ENCODE measurements at regions not wholly inside any gene's neighbourhood (a gene's known extent, or its start where the extent isn't known, plus 50 kb on each side); places are given as distances from the start of the nearest gene placed in this dataset.

GRCh38 chr5:145667742-145668141 lies 167.4 kb downstream of the PRELID2 start (continued):
- TF ChIP-seq, protein P1, sequence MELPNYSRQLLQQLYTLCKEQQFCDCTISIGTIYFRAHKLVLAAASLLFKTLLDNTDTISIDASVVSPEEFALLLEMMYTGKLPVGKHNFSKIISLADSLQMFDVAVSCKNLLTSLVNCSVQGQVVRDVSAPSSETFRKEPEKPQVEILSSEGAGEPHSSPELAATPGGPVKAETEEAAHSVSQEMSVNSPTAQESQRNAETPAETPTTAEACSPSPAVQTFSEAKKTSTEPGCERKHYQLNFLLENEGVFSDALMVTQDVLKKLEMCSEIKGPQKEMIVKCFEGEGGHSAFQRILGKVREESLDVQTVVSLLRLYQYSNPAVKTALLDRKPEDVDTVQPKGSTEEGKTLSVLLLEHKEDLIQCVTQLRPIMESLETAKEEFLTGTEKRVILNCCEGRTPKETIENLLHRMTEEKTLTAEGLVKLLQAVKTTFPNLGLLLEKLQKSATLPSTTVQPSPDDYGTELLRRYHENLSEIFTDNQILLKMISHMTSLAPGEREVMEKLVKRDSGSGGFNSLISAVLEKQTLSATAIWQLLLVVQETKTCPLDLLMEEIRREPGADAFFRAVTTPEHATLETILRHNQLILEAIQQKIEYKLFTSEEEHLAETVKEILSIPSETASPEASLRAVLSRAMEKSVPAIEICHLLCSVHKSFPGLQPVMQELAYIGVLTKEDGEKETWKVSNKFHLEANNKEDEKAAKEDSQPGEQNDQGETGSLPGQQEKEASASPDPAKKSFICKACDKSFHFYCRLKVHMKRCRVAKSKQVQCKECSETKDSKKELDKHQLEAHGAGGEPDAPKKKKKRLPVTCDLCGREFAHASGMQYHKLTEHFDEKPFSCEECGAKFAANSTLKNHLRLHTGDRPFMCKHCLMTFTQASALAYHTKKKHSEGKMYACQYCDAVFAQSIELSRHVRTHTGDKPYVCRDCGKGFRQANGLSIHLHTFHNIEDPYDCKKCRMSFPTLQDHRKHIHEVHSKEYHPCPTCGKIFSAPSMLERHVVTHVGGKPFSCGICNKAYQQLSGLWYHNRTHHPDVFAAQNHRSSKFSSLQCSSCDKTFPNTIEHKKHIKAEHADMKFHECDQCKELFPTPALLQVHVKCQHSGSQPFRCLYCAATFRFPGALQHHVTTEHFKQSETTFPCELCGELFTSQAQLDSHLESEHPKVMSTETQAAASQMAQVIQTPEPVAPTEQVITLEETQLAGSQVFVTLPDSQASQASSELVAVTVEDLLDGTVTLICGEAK (IDR thresholded peaks at IDR 0.05) = no peak
- TF ChIP-seq, protein P1 (CRISPR knock-in tag; IDR thresholded peaks at IDR 0.05) = no peak

DNA sequence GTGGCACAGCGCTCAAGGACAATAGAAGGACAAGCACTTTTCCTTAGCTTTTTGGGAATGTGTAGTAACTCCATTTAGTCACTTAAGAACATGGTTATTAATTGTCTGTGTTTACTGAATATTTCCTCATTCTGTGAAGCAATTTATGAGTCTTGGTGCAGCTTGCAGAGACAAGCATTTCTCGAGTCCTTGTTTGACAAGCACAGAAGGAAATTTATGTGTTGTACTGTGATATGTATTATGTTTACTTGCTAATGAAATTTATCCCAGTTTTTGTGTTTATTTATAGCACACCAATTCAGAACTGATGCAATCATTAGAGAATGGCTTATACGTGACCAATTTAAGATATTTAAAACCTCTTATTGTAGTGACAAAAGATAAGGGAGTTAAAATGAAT lies 168.6 kb downstream of the PRELID2 start:
- H3K4me3 ChIP-seq = no peak overlapping the region
- H3K4me1 ChIP-seq (replicated peaks in 1 of 2; ENCODE audit: control insufficient read depth in 2 of 2, insufficient read depth in 2 of 2, low read length in 2 of 2) = no peaks in the 10 kb centered on the region
- WGBS (ENCODE audit: insufficient coverage, low coverage, missing lambda C conversion rate) = 31% methylated on average over 3 of the region's 3 CpGs
- H3K27ac ChIP-seq (ENCODE audit: extremely low read depth, low read depth, low read length) = no peak overlapping the region
- no peak overlapping the region for H2AFZ ChIP-seq (ENCODE audit: low read depth, low read length)
- no peaks in the 10 kb centered on the region for H4K20me1 ChIP-seq (replicated peaks; ENCODE audit: control insufficient read depth, insufficient read depth, low read length)
- H3K9ac ChIP-seq (ENCODE audit: insufficient read depth in 1 of 2, low read depth in 2 of 2, low read length in 2 of 2) = no peak overlapping the region
- H3K4me2 ChIP-seq (ENCODE audit: insufficient read depth, low read length) = no peak overlapping the region
- no peaks in the 10 kb centered on the region for H3K9me3 ChIP-seq (replicated peaks; ENCODE audit: control insufficient read depth, insufficient read depth, low read depth, low read length)
- no peak for DNase-seq (ENCODE audit: extremely low read depth in 1 of 4, low spot score in 3 of 4)
- no TSS peak for BruUV-seq (replicated peaks)
- no peaks in the 10 kb centered on the region for H3K36me3 ChIP-seq (ENCODE audit: control insufficient read depth, insufficient read depth, low read length)
- in situ Hi-C loops (cut with MboI) = no loop called here
- CTCF ChIA-PET (ENCODE audit: low intra/inter-chr PET ratio) = no interaction called here
- no peaks in the 10 kb centered on the region for H3K27me3 ChIP-seq (ENCODE audit: control insufficient read depth in 2 of 2, insufficient read depth in 2 of 2, low read length in 2 of 2)
- no peaks in the 10 kb centered on the region for H3K79me2 ChIP-seq (ENCODE audit: control insufficient read depth, insufficient read depth, low read length)
- intact Hi-C loops (cut with micrococcal nuclease) = no loop called here
- no peaks in the 10 kb centered on the region for H3K9me1 ChIP-seq (ENCODE audit: control insufficient read depth, insufficient read depth, low read length)
- FAIRE-seq = no peak
- POLR2A ChIA-PET = no interaction called here
- ATAC-seq = no peak
- TF ChIP-seq ZNF253 (CRISPR knock-in tag; conservative IDR thresholded peaks at IDR 0.05) (no peak), HDGF (IDR thresholded peaks at IDR 0.05) (no peak)
- TF ChIP-seq, protein P2, sequence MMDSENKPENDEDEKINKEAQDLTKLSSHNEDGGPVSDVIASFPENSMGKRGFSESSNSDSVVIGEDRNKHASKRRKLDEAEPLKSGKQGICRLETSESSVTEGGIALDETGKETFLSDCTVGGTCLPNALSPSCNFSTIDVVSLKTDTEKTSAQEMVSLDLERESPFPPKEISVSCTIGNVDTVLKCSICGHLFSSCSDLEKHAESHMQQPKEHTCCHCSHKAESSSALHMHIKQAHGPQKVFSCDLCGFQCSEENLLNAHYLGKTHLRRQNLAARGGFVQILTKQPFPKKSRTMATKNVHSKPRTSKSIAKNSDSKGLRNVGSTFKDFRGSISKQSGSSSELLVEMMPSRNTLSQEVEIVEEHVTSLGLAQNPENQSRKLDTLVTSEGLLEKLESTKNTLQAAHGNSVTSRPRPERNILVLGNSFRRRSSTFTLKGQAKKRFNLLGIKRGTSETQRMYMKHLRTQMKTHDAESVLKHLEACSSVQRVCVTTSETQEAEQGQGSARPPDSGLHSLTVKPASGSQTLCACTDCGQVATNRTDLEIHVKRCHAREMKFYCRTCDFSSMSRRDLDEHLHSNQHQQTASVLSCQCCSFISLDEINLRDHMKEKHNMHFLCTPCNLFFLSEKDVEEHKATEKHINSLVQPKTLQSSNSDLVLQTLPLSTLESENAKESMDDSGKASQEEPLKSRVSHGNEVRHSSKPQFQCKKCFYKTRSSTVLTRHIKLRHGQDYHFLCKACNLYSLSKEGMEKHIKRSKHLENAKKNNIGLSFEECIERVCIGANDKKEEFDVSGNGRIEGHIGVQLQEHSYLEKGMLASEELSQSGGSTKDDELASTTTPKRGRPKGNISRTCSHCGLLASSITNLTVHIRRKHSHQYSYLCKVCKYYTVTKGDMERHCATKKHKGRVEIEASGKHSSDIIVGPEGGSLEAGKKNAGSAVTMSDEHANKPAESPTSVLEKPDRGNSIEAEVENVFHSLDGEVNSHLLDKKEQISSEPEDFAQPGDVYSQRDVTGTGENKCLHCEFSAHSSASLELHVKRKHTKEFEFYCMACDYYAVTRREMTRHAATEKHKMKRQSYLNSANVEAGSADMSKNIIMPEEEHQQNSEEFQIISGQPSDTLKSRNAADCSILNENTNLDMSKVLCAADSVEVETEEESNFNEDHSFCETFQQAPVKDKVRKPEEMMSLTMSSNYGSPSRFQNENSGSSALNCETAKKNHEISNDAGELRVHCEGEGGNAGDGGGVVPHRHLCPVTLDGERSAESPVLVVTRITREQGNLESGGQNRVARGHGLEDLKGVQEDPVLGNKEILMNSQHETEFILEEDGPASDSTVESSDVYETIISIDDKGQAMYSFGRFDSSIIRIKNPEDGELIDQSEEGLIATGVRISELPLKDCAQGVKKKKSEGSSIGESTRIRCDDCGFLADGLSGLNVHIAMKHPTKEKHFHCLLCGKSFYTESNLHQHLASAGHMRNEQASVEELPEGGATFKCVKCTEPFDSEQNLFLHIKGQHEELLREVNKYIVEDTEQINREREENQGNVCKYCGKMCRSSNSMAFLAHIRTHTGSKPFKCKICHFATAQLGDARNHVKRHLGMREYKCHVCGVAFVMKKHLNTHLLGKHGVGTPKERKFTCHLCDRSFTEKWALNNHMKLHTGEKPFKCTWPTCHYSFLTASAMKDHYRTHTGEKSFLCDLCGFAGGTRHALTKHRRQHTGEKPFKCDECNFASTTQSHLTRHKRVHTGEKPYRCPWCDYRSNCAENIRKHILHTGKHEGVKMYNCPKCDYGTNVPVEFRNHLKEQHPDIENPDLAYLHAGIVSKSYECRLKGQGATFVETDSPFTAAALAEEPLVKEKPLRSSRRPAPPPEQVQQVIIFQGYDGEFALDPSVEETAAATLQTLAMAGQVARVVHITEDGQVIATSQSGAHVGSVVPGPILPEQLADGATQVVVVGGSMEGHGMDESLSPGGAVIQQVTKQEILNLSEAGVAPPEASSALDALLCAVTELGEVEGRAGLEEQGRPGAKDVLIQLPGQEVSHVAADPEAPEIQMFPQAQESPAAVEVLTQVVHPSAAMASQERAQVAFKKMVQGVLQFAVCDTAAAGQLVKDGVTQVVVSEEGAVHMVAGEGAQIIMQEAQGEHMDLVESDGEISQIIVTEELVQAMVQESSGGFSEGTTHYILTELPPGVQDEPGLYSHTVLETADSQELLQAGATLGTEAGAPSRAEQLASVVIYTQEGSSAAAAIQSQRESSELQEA (IDR thresholded peaks at IDR 0.05; ENCODE audit: low read depth) = no peak

Measured in K562 (cell line).